Loucy (cell line): ENCODE measurements at regions not wholly inside any gene's neighbourhood (a gene's known extent, or its start where the extent isn't known, plus 50 kb on each side); places are given as distances from the start of the nearest gene placed in this dataset.

Experiments
- H2AFZ ChIP-seq: fragments of 200-600 bp; sonication (generic); 2 replicates; pipeline ENCODE4 v1.6.0; 2016; ENCODE audit warnings: antibody characterized with exemption, mild to moderate bottlenecking, low read length, moderate library complexity
- H3F3A ChIP-seq: fragments of 200-600 bp; 2 replicates; pipeline ENCODE4 v1.6.0; 2016; ENCODE audit warnings: antibody characterized with exemption, low read depth, mild to moderate bottlenecking
- H3K27me3 ChIP-seq: fragments of 200-600 bp; sonication (generic); 2 replicates; pipeline ENCODE4 v1.6.1; 2014; ENCODE audit warnings: low read length, mild to moderate bottlenecking; ENCODE audit not compliant: insufficient read depth, poor library complexity, severe bottlenecking
- H3K36me3 ChIP-seq: fragments of 200-600 bp; sonication (generic); 2 replicates; pipeline ENCODE4 v1.6.1; 2016; ENCODE audit warnings: low read length; ENCODE audit not compliant: insufficient read depth
- H3K4me1 ChIP-seq: fragments of 200-600 bp; sonication (generic); 2 replicates; pipeline ENCODE4 v1.5.1; 2014; ENCODE audit warnings: low read length, mild to moderate bottlenecking; ENCODE audit not compliant: insufficient read depth, poor library complexity, severe bottlenecking
- H3K4me2 ChIP-seq: fragments of 200-600 bp; sonication (generic); 2 replicates; pipeline ENCODE4 v1.6.0; 2014; ENCODE audit warnings: antibody characterized with exemption, low read length, low read depth, mild to moderate bottlenecking; ENCODE audit not compliant: poor library complexity, severe bottlenecking
- H3K4me3 ChIP-seq: fragments of 200-600 bp; sonication (generic); 2 replicates; pipeline ENCODE4 v1.5.1; 2014; ENCODE audit warnings: low read length, mild to moderate bottlenecking, mixed read lengths; ENCODE audit not compliant: poor library complexity, severe bottlenecking
- H3K79me2 ChIP-seq: fragments of 200-600 bp; sonication (generic); 2 replicates; pipeline ENCODE4 v1.6.1; 2014; ENCODE audit warnings: low read length; ENCODE audit not compliant: insufficient read depth
- H3K9ac ChIP-seq: fragments of 200-600 bp; sonication (generic); 2 replicates; pipeline ENCODE4 v1.6.0; 2014; ENCODE audit warnings: mild to moderate bottlenecking, low read depth, low read length, moderate library complexity; ENCODE audit not compliant: poor library complexity, severe bottlenecking
- H3K9me2 ChIP-seq: fragments of 200-600 bp; sonication (generic); replicated peaks from 2 replicates; pipeline ENCODE4 v1.6.1; 2016; ENCODE audit warnings: low read depth, low read length, mixed read lengths
- H3K9me3 ChIP-seq: fragments of 200-600 bp; sonication (generic); 2 replicates; pipeline ENCODE4 v1.6.1; 2014; ENCODE audit warnings: mild to moderate bottlenecking, antibody characterized with exemption, low read length, low read depth; ENCODE audit not compliant: insufficient read depth
- H4K20me1 ChIP-seq: fragments of 200-600 bp; sonication (generic); 2 replicates; pipeline ENCODE4 v1.6.0; 2014; ENCODE audit warnings: antibody characterized with exemption, low read length, mild to moderate bottlenecking; ENCODE audit not compliant: insufficient read depth, poor library complexity, severe bottlenecking
- EZH2phosphoT487 ChIP-seq: fragments of 200-600 bp; IDR thresholded peaks from 2 replicates; pipeline ENCODE4 v1.6.1; 2018; ENCODE audit warnings: antibody characterized with exemption, mild to moderate bottlenecking, moderate library complexity, borderline replicate concordance
- TF ChIP-seq, protein P1 (sequence below): fragments of 200-600 bp; sonication (generic); conservative IDR thresholded peaks from 2 replicates; pipeline ENCODE4 v1.5.1; 2014; ENCODE audit warnings: mild to moderate bottlenecking, antibody characterized with exemption, low read length

DNA sequence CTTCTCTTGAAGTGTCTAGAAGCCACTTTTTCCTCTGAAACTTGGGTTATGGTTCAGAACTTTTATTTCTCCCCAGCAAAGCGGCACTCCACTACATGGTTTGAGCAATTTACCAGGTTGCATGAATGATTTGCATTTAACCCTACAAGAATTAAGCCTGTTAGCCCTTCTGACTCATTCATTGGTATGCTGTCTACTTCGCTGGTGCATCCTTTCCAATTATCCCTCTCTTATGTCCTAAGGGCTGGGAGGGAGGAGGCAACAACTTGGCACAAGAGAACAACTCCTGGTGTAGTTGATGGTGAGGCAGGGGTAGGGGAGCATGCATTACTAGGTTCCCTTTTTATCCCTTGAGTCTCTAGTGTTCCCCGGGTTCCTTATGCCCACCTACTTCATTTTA lies 293.4 kb upstream of the MEX3C start:
- Histone ChIP-seq H3K9me3 (no peaks in the 10 kb centered on the region), H3K9me2 (no peaks in the 10 kb centered on the region), H3K4me1 (no peaks in the 10 kb centered on the region), H4K20me1 (no peaks in the 10 kb centered on the region), H3K27me3 (no peaks in the 10 kb centered on the region), H3K79me2 (no peaks in the 10 kb centered on the region), H3K9ac (no peak overlapping the region), H3K36me3 (no peaks in the 10 kb centered on the region), H3K4me3 (no peak overlapping the region), H2AFZ (no peak overlapping the region), H3K4me2 (no peak overlapping the region), H3F3A (no peaks in the 10 kb centered on the region)
- TF ChIP-seq, protein P1, sequence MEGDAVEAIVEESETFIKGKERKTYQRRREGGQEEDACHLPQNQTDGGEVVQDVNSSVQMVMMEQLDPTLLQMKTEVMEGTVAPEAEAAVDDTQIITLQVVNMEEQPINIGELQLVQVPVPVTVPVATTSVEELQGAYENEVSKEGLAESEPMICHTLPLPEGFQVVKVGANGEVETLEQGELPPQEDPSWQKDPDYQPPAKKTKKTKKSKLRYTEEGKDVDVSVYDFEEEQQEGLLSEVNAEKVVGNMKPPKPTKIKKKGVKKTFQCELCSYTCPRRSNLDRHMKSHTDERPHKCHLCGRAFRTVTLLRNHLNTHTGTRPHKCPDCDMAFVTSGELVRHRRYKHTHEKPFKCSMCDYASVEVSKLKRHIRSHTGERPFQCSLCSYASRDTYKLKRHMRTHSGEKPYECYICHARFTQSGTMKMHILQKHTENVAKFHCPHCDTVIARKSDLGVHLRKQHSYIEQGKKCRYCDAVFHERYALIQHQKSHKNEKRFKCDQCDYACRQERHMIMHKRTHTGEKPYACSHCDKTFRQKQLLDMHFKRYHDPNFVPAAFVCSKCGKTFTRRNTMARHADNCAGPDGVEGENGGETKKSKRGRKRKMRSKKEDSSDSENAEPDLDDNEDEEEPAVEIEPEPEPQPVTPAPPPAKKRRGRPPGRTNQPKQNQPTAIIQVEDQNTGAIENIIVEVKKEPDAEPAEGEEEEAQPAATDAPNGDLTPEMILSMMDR, result no peak

DNA sequence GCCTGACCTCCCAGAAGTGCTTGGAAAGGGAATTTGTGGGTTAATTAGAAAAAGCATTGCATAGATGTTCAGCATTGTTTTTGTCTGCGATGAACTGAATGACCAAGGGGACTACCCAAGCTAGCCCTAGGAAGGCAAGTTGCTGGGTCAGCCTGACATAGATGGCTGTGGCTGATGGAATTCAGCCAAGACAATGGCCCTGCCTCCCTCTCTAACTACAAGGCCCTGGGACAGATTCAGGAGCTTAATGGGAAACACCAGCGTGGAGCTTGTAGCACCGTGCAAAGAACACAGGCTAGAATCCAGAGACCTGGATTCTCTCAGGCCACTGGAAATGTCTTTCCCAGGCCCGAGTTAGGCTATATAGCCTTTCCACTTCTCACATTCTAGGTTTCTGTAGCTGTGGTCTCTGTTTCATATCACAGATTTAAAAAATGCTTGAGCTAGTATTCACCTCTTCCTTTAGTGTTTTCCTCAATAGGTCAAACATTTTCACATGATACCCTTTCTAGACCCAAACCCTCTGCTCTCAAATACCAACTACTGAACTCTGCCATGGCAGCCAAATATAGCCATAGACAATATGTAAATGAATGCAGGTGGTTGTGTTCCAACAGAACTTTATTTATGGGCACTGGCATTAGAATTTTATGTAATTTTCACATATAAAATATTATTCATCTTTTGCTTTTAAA lies 294.3 kb upstream of the MEX3C start:
- Histone ChIP-seq H3F3A (no peaks in the 10 kb centered on the region), H3K79me2 (no peaks in the 10 kb centered on the region), H3K4me3 (no peak overlapping the region), H4K20me1 (no peaks in the 10 kb centered on the region), H3K4me2 (no peak overlapping the region), H3K9ac (no peak overlapping the region), H3K9me2 (no peaks in the 10 kb centered on the region), H3K9me3 (no peaks in the 10 kb centered on the region), H3K4me1 (no peaks in the 10 kb centered on the region), H3K36me3 (no peaks in the 10 kb centered on the region), H3K27me3 (no peaks in the 10 kb centered on the region), H2AFZ (no peak overlapping the region)
- no peak for TF ChIP-seq EZH2phosphoT487
- TF ChIP-seq, protein P1, result no peak

DNA sequence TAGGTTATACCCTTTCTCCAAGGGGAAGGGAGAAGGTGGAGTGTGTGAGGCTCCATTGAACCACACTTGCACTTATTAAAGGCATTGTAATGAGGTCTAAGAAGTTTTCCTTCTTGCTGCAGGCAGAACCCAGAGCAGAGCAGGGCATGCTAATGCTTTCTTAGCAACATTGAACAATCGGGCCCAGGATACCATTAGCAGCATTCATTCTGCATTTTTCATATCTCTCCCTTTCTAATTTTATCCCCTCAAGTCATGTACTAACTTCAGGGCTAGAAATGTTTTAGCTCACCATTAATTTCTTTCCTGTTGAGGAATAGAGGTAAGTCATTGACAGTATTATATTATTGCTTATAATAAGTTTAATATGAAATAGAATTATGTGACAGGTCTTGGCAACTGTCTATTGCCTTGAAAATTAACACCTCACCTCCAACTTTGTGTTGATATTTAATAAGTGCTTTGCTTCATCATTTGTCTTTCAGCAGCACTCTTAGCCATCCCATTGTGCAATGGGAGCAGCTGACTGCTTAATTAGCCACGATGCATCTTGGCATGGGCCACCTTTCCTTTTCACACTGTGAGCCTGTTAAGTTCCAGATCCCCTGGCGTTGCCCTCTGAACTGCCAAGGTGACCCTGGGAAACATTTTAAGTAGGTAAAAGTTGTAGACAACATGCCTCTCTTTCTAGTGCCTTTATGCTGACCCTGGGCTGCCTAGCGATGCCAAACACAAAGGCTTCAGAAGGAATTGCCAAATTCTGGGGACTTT lies 300.8 kb upstream of the MEX3C start:
- no peaks in the 10 kb centered on the region for H3K79me2 ChIP-seq
- no peaks in the 10 kb centered on the region for H3K36me3 ChIP-seq
- H3K4me1 ChIP-seq, result no peaks in the 10 kb centered on the region
- no peak overlapping the region for H3K9ac ChIP-seq
- H3F3A ChIP-seq, result no peaks in the 10 kb centered on the region
- H4K20me1 ChIP-seq, result no peaks in the 10 kb centered on the region
- H2AFZ ChIP-seq, result no peak overlapping the region
- TF ChIP-seq, protein P1, result no peak
- no peak for TF ChIP-seq EZH2phosphoT487
- no peaks in the 10 kb centered on the region for H3K9me3 ChIP-seq
- no peaks in the 10 kb centered on the region for H3K27me3 ChIP-seq
- H3K4me2 ChIP-seq, result no peak overlapping the region
- no peaks in the 10 kb centered on the region for H3K9me2 ChIP-seq
- H3K4me3 ChIP-seq, result no peak overlapping the region
